ENCODE measurements at regions not wholly inside any gene's neighbourhood (a gene's known extent, or its start where the extent isn't known, plus 50 kb on each side); places are given as distances from the start of the nearest gene placed in this dataset.

- TF ChIP-seq POLR2A (IDR thresholded peaks at IDR 0.05; ENCODE audit: low read length) (no peak), GATA1 (IDR thresholded peaks at IDR 0.05; ENCODE audit: low read depth, low read length) (no peak)
Measured at GRCh38 chr1:3959361-3959760, 59.3 kb upstream of the C1orf174 start.

Data from erythroblast (primary cell).